CD4-positive, alpha-beta T cell treated with Interleukin-4 for 4 hours (primary cell): ENCODE measurements at regions not wholly inside any gene's neighbourhood (a gene's known extent, or its start where the extent isn't known, plus 50 kb on each side); places are given as distances from the start of the nearest gene placed in this dataset.

Source experiments
- DNase-seq: peaks from one replicate; pipeline ENCODE4 v3.0.0-alpha.2; 2020

DNA sequence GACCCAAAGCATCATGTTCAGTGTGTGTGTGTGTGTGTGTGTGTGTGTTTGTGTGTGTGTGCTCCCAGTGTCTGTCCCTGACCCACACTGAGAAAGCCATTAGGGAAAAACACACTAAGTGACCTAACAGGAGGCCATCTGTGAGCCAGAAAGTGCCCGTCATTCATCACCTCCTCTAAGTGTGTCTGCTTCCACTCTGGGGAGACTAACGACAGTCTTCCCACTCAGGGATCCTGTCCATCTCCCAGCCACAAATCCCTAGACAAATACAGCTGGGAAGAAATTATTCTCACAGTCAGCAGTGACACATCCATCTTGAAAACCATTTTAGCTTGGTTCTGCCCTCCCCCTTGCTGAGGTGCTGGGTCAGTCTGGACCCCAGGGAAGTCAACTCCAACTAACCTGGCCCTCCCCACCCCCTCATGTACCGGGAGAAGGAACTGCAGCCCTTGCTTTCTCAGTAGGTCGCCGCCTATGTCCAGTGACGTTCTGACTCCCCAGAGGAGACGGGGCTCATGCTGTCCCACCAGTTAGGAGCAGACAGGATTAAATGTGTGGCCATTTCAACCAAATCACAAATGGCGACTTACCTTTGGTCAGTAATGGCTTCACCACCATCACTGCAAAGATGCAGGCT is 296.5 kb upstream of the ZNF32 start:
- no peak for DNase-seq

GRCh38 chr10:43944381-43945093 is 295.9 kb upstream of the ZNF32 start:
- no peak for DNase-seq

- DNase-seq, result no peak
These were observed 295.2 kb upstream of the ZNF32 start for GRCh38 chr10:43943818-43944360.

GRCh38 chr10:43943119-43943817 is 294.6 kb upstream of the ZNF32 start:
- no peak for DNase-seq

DNA sequence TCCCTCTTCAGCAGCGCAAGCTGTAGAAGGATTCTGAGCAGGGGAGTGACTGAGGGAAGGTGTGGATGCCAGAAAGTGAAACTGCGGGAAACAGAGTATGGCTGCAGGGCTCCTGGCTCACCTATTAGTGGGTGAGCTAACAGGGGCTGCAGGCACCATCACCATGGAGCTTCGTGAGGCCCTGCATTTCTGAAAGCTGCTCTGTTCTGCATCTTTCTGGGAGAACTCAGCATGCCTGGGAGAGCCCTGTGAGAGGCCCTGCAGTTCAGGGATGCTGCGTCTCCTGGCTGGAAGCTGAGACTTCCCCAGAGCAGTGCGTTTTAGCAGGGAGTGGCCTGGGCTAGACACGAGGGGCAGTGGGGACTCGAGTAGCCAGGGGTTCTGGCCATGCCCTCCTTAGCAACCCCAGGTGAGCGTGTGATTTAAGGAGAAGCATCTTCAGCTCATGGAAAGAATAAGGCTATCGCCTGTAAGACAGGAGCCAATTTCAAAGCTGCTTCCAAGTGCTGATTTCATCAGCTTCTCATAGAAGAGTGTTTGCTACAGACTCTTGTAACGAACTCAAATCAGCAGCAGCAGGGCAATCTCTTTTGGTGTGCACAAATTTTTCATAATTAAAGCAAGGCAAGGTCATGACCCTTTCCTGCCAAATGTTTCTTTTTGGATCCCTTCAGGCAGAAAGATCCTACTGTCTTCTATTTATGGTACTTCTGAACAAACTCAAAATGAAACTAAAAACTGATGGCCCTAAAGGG is 293.6 kb upstream of the ZNF32 start:
- no peak for DNase-seq

GRCh38 chr10:43940898-43941837 is 292.5 kb upstream of the ZNF32 start:
- DNase-seq, result no peak

GRCh38 chr10:43939939-43940820 is 291.5 kb upstream of the ZNF32 start:
- no peak for DNase-seq

- DNase-seq, result no peak
These were observed 290.8 kb upstream of the ZNF32 start for GRCh38 chr10:43939389-43939938.

DNA sequence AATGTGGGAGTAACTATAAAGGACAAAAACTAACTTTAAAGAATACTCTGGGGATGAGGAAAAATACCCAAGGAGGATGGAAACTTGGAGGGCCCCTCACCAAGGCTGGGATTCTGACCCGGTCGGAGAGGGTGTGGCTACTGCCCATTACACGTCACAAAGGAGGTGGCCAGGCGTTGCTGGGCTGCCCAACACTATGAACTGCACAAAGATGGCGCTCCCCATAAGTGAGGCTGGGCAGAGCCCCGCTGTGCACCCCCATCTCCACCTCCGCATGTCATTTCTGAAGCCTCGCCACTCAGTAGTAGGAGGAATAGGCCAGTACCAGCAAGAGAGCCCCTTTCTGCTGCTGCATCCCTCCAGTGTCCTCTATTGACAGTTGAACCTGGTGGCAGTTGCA is 290.1 kb upstream of the ZNF32 start:
- DNase-seq, result no peak

- DNase-seq, result no peak
These were observed 282.7 kb upstream of the ZNF32 start for GRCh38 chr10:43931308-43931930.

GRCh38 chr10:43930777-43931176 is 282.1 kb upstream of the ZNF32 start:
- no peak for DNase-seq

DNA sequence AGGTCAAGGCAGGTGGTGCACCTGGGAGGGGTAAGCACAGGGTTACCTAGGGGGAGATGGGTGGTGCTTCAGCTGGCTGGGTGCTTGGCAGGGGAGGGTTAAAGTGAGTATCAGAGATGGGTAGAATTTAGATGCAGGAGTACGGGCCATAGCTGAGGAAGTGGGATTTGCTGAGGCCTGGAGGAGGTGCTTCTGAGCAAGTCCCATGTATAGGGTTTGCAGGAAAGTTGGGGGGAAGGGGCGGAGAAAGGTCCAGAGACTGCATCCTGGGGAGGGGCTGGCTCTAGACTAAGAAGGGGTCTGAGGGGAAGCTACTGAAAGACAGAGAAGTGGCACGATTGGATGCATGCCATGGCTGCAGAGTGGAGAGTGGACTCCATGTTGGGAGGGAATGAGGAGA is 281.6 kb upstream of the ZNF32 start:
- no peak for DNase-seq

- DNase-seq, result no peak
These were observed 280.4 kb upstream of the ZNF32 start for GRCh38 chr10:43929122-43929521.

DNA sequence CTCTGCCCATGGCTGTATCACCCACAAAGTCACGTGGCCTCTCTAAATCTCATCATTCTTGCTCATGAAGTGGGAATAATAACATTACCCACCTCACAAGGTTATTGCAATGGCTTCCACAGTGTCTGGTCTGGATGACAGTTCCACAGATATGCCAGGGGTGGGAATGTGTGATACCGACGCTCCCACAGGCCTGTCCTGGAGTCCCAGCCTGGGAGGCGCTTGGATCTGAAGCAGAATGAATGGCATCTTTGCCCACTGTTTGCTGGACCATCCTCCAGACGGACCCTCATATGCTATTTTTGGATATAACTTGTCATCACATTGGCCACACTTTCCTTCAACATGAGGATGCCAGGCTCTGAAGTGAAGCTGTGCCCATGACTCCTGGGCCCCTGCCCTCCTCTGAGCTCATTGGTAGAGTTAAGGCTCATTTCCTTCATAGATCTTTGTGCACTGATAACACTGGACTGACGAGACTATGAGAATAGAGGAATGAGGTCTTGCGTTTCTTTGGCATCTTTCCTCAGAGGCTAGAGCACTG is 279.8 kb upstream of the ZNF32 start:
- no peak for DNase-seq

GRCh38 chr10:43926875-43927406 is 278.3 kb upstream of the ZNF32 start:
- no peak for DNase-seq

DNA sequence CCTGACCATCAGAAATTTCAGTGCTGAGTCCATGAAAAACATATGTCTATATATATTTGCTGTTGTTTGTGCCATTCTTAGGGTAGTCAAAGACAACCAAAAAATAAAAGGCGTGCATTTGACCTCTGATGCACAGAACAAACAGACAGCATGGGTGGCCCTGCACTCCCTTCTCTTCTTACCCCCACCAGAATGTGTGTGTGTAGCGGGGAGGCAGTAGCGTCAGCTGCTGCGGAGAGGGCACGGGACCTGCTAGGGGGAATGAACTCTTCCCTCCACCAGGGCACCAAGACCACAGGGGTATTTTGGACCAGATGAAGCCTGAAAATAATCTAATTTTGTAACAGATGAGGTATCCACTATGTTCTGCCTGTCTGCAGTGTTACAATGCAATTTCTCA is 277.7 kb upstream of the ZNF32 start:
- no peak for DNase-seq

DNA sequence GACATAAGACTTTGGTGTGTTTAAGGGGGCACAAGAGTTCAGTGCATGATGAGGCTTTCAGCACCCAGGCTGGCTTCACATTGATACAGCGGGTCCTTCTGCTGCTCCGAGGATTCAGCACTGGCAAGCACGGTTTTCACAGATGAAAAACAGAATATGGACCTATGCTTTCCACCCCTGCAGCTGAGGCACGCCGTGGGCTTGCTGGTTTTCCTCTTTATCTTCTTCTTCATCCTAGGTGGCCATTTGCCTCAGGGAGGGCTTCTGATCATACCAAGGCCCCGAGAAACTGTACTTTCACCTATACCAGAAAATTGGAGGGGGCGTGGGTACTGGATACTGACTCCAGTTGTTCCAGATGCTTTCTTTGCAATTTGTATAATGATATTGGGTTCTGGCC is 277.1 kb upstream of the ZNF32 start:
- DNase-seq, result no peak

DNA sequence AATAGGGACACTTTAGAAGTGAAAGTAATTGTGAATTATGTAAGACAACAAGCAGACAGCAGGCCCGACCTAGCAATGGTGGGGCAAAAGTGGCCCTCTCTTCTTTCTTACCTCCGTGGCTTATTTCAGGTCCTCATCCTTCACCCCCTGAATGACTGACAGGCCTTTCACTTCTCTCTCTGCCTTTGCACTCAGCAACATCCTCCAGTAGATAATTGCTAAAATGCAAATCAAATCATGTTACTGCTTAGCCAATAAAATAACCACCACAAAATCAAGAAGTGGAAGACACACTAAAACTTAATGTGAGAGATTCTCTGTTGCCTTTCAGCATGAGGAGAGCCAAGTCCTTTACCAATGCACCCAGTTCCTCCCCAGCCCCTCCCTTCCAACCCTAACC is 274.6 kb upstream of the ZNF32 start:
- no peak for DNase-seq
